Trophoblast cell (in vitro differentiated cells and primary cell): ENCODE measurements at regions not wholly inside any gene's neighbourhood (a gene's known extent, or its start where the extent isn't known, plus 50 kb on each side); places are given as distances from the start of the nearest gene placed in this dataset.
A peak's percentile ranks its signal among the peaks of the same experiment; 100 is the strongest.

Experiments used
- DNase-seq, 2 donors: peaks; one replicate each; pipeline ENCODE4 v3.0.0-alpha.2; 2016
- H2AFZ ChIP-seq: 2 replicates; pipeline ENCODE4 v1.6.1; 2013; ENCODE audit warnings: low read length, moderate library complexity, mild to moderate bottlenecking; ENCODE audit not compliant: insufficient read depth, poor library complexity
- H2AK5ac ChIP-seq: 2 replicates; pipeline ENCODE4 v1.6.1; 2013; ENCODE audit warnings: mild to moderate bottlenecking, low read length
- H2BK120ac ChIP-seq: 2 replicates; pipeline ENCODE4 v1.6.1; 2013; ENCODE audit warnings: low read length, mild to moderate bottlenecking, moderate library complexity; ENCODE audit not compliant: insufficient read depth, poor library complexity
- H2BK12ac ChIP-seq: 2 replicates; pipeline ENCODE4 v1.6.1; 2013; ENCODE audit warnings: mild to moderate bottlenecking, low read length, moderate library complexity
- H2BK5ac ChIP-seq: 2 replicates; pipeline ENCODE4 v1.6.1; 2013; ENCODE audit warnings: low read length, low read depth, moderate library complexity, mild to moderate bottlenecking; ENCODE audit not compliant: poor library complexity
- H3K14ac ChIP-seq: 2 replicates; pipeline ENCODE4 v1.6.1; 2013; ENCODE audit warnings: mild to moderate bottlenecking, low read length
- H3K18ac ChIP-seq: 2 replicates; pipeline ENCODE4 v1.6.1; 2013; ENCODE audit warnings: mild to moderate bottlenecking, low read length
- H3K23ac ChIP-seq: 2 replicates; pipeline ENCODE4 v1.6.1; 2013; ENCODE audit warnings: low read length
- H3K27ac ChIP-seq: 2 replicates; pipeline ENCODE4 v1.5.1; 2013; ENCODE audit warnings: low read depth, mild to moderate bottlenecking, inconsistent platforms, low read length, moderate library complexity
- H3K27me3 ChIP-seq: 2 replicates; pipeline ENCODE4 v1.6.1; 2013; ENCODE audit warnings: inconsistent platforms, mild to moderate bottlenecking, low read length, moderate library complexity; ENCODE audit not compliant: insufficient read depth
- H3K36me3 ChIP-seq, 2 experiments: 1 replicate in 1 of 2; 2 replicates in 1 of 2; pipeline ENCODE4 v1.6.1; 2013; ENCODE audit warnings: low read length in 2 of 2, mild to moderate bottlenecking in 2 of 2, moderate library complexity in 1 of 2; ENCODE audit not compliant: insufficient read depth in 2 of 2, control insufficient read depth in 1 of 2
- H3K4ac ChIP-seq: 2 replicates; pipeline ENCODE4 v1.6.1; 2013; ENCODE audit warnings: low read depth, mild to moderate bottlenecking, low read length, moderate library complexity
- H3K4me1 ChIP-seq, 2 experiments: 1 replicate in 1 of 2; 2 replicates in 1 of 2; pipeline ENCODE4 v1.6.1; 2013; ENCODE audit warnings: low read length in 2 of 2, mild to moderate bottlenecking in 2 of 2, moderate library complexity in 1 of 2; ENCODE audit not compliant: insufficient read depth in 2 of 2, control insufficient read depth in 1 of 2
- H3K4me2 ChIP-seq: 2 replicates; pipeline ENCODE4 v1.6.1; 2013; ENCODE audit warnings: inconsistent platforms, mild to moderate bottlenecking, low read length, moderate library complexity
- H3K4me3 ChIP-seq: 2 replicates; pipeline ENCODE4 v1.5.1; 2013; ENCODE audit warnings: mild to moderate bottlenecking, low read depth, low read length, inconsistent platforms
- H3K79me1 ChIP-seq: one replicate; pipeline ENCODE4 v1.6.1; 2013; ENCODE audit warnings: low read length
- H3K79me2 ChIP-seq: 2 replicates; pipeline ENCODE4 v1.6.1; 2013; ENCODE audit warnings: low read length, mild to moderate bottlenecking; ENCODE audit not compliant: control insufficient read depth, insufficient read depth, poor library complexity
- H3K9ac ChIP-seq: 2 replicates; pipeline ENCODE4 v1.6.1; 2013; ENCODE audit warnings: mild to moderate bottlenecking, low read length
- H3K9me3 ChIP-seq: 2 replicates; pipeline ENCODE4 v1.6.1; 2013; ENCODE audit warnings: low read depth, mild to moderate bottlenecking, control low read depth, inconsistent platforms, low read length; ENCODE audit not compliant: insufficient read depth
- H4K12ac ChIP-seq: 2 replicates; pipeline ENCODE4 v1.6.1; 2013; ENCODE audit warnings: low read depth, mild to moderate bottlenecking, low read length, moderate library complexity
- H4K8ac ChIP-seq: 2 replicates; pipeline ENCODE4 v1.6.1; 2013; ENCODE audit warnings: low read depth, mild to moderate bottlenecking, low read length, moderate library complexity
- H4K91ac ChIP-seq: one replicate; pipeline ENCODE4 v1.6.1; 2013; ENCODE audit warnings: low read depth, mild to moderate bottlenecking, low read length, moderate library complexity
- WGBS: extraction: QIAGEN DNeasy Blood & Tissue Kit; methylation state at CpG from one replicate; pipeline ENCODE4 v1.1.7; 2013; ENCODE audit warnings: missing lambda C conversion rate; ENCODE audit not compliant: insufficient read length, insufficient coverage; ENCODE audit errors: extremely low coverage; 5-methylcytosine and 5-hydroxymethylcytosine counted together

GRCh38 chr6:113691260-113691656 lies 165.9 kb upstream of the MARCKS start:
- Histone ChIP-seq H3K9me3 (no peaks in the 10 kb centered on the region), H3K9ac (no peak overlapping the region), H4K8ac (no peak overlapping the region), H2BK5ac (no peak overlapping the region), H2AK5ac (no peak overlapping the region), H4K12ac (no peak overlapping the region), H3K18ac (no peak overlapping the region), H3K4me2 (no peak overlapping the region), H3K23ac (no peak overlapping the region), H3K4ac (no peak overlapping the region), H3K27ac (no peak overlapping the region), H3K79me2 (no peaks in the 10 kb centered on the region), H3K27me3 (no peaks in the 10 kb centered on the region), H4K91ac (no peak overlapping the region), H3K36me3 (no peaks in the 10 kb centered on the region), H2AFZ (no peak overlapping the region), H2BK12ac (no peak overlapping the region), H2BK120ac (no peak overlapping the region), H3K79me1 (no peaks in the 10 kb centered on the region), H3K14ac (no peak overlapping the region), H3K4me1 (no peaks in the 10 kb centered on the region), H3K4me3 (no peak overlapping the region)
- DNase-seq: peak; percentile 28 to 62
- no CpG with 5 or more reads among the region's 4 CpGs for WGBS

GRCh38 chr6:113693851-113694250 lies 163.3 kb upstream of the MARCKS start:
- no peak overlapping the region for H2AK5ac ChIP-seq
- no peak overlapping the region for H2BK12ac ChIP-seq
- no peak overlapping the region for H3K18ac ChIP-seq
- no peak overlapping the region for H3K27ac ChIP-seq
- no peak overlapping the region for H4K8ac ChIP-seq
- H4K91ac ChIP-seq: no peak overlapping the region
- H3K9me3 ChIP-seq: no peaks in the 10 kb centered on the region
- no peaks in the 10 kb centered on the region for H3K79me1 ChIP-seq
- no peak overlapping the region for H3K9ac ChIP-seq
- H3K27me3 ChIP-seq: no peaks in the 10 kb centered on the region
- no peak overlapping the region for H2BK120ac ChIP-seq
- WGBS: no CpG with 5 or more reads among the region's 1 CpG
- H3K4ac ChIP-seq: no peak overlapping the region
- no peak overlapping the region for H2AFZ ChIP-seq
- no peak overlapping the region for H2BK5ac ChIP-seq
- no peak overlapping the region for H4K12ac ChIP-seq
- no peak for DNase-seq
- H3K14ac ChIP-seq: no peak overlapping the region
- H3K4me1 ChIP-seq: no peaks in the 10 kb centered on the region
- H3K79me2 ChIP-seq: no peaks in the 10 kb centered on the region
- H3K4me3 ChIP-seq: no peak overlapping the region
- no peak overlapping the region for H3K4me2 ChIP-seq
- H3K23ac ChIP-seq: no peak overlapping the region
- H3K36me3 ChIP-seq: no peaks in the 10 kb centered on the region

GRCh38 chr6:113694278-113695077 lies 162.7 kb upstream of the MARCKS start:
- no peak overlapping the region for H3K9ac ChIP-seq
- no peak overlapping the region for H3K4me2 ChIP-seq
- no peak overlapping the region for H2AK5ac ChIP-seq
- no peak overlapping the region for H3K4me3 ChIP-seq
- no peak overlapping the region for H2BK5ac ChIP-seq
- H3K27me3 ChIP-seq: no peaks in the 10 kb centered on the region
- no peak overlapping the region for H2AFZ ChIP-seq
- no peak overlapping the region for H4K12ac ChIP-seq
- H3K9me3 ChIP-seq: no peaks in the 10 kb centered on the region
- H3K4ac ChIP-seq: no peak overlapping the region
- H2BK12ac ChIP-seq: no peak overlapping the region
- DNase-seq: peak in 1 of 2 donors; percentile 38
- no peaks in the 10 kb centered on the region for H3K36me3 ChIP-seq
- H3K18ac ChIP-seq: no peak overlapping the region
- H3K14ac ChIP-seq: no peak overlapping the region
- H3K79me2 ChIP-seq: no peaks in the 10 kb centered on the region
- WGBS: no CpG with 5 or more reads among the region's 2 CpGs
- no peak overlapping the region for H2BK120ac ChIP-seq
- no peak overlapping the region for H4K8ac ChIP-seq
- no peak overlapping the region for H3K27ac ChIP-seq
- no peak overlapping the region for H3K23ac ChIP-seq
- H3K4me1 ChIP-seq: no peaks in the 10 kb centered on the region
- no peaks in the 10 kb centered on the region for H3K79me1 ChIP-seq
- H4K91ac ChIP-seq: no peak overlapping the region

- Histone ChIP-seq H3K27ac (no peak overlapping the region), H3K79me2 (no peaks in the 10 kb centered on the region), H3K27me3 (no peaks in the 10 kb centered on the region), H4K12ac (no peak overlapping the region), H4K91ac (no peak overlapping the region), H3K9me3 (no peaks in the 10 kb centered on the region), H2AK5ac (no peak overlapping the region), H3K4me1 (no peaks in the 10 kb centered on the region), H3K23ac (no peak overlapping the region), H3K18ac (no peak overlapping the region), H2BK5ac (no peak overlapping the region), H2BK12ac (no peak overlapping the region), H3K14ac (no peak overlapping the region), H2AFZ (no peak overlapping the region), H3K4me2 (no peak overlapping the region), H3K4ac (no peak overlapping the region), H2BK120ac (no peak overlapping the region), H3K36me3 (no peaks in the 10 kb centered on the region), H3K4me3 (no peak overlapping the region), H3K9ac (no peak overlapping the region), H3K79me1 (no peaks in the 10 kb centered on the region), H4K8ac (no peak overlapping the region)
- peak in 1 of 2 donors; percentile 63 for DNase-seq
- WGBS: no CpG with 5 or more reads among the region's 3 CpGs
These were observed 161.6 kb upstream of the MARCKS start for GRCh38 chr6:113695516-113695915.
